ENCODE measurements at regions not wholly inside any gene's neighbourhood (a gene's known extent, or its start where the extent isn't known, plus 50 kb on each side); places are given as distances from the start of the nearest gene placed in this dataset.

GRCh38 chr5:60516688-60517087 is 183.3 kb downstream of the DEPDC1B start:
- TF ChIP-seq CTCF (IDR thresholded peaks at IDR 0.05; ENCODE audit: poor library complexity) = no peak
- no peak for TF ChIP-seq EZH2phosphoT487 (IDR thresholded peaks at IDR 0.05; ENCODE audit: low read depth, severe bottlenecking, unreplicated experiment)
- TF ChIP-seq EZH2 (IDR thresholded peaks at IDR 0.05; ENCODE audit: borderline replicate concordance) = no peak
